AG09309 (cell line): ENCODE measurements at regions not wholly inside any gene's neighbourhood (a gene's known extent, or its start where the extent isn't known, plus 50 kb on each side); places are given as distances from the start of the nearest gene placed in this dataset.
"Not testable (repeated sequence)": the region's sequence is repeated elsewhere in the genome, so short reads cannot be mapped to it uniquely, and the experiment has no call there.

ENCODE experiments used
- DNase-seq: peaks from one replicate; pipeline ENCODE4 v3.0.0-alpha.2; 2010; ENCODE audit warnings: low read depth
- H3K4me3 ChIP-seq: 2 replicates; pipeline ENCODE4 v1.5.1; 2011; ENCODE audit warnings: mild to moderate bottlenecking, low read depth, low read length, moderate library complexity; ENCODE audit not compliant: control insufficient read depth
- CTCF ChIP-seq: IDR thresholded peaks from 2 replicates; pipeline ENCODE4 v1.5.1; 2011; ENCODE audit warnings: mild to moderate bottlenecking, low read depth, low read length, inconsistent platforms; ENCODE audit not compliant: insufficient read depth, control insufficient read depth; ENCODE audit errors: missing control alignments

DNA sequence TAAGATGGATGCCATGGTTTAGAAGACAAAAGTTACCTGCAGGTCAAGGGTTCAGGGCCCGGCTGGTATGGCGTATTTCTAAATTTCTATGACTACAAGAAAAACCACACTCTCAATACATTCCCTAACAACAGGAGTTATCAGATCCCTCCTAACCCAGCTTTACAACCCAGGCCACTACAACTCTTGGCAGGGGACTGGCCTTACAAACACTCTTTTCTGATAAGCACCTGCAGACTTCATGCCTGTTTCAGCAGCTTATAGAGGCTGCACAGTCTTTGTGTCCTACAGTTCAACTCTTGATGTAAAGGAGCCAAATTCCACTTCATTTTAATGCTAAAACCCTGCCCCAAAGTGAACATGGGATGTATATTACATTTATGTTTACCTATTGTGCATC lies 461.4 kb downstream of the SIPA1L2 start:
- TF ChIP-seq CTCF: no peak
- H3K4me3 ChIP-seq: no peak overlapping the region
- DNase-seq: no peak

DNA sequence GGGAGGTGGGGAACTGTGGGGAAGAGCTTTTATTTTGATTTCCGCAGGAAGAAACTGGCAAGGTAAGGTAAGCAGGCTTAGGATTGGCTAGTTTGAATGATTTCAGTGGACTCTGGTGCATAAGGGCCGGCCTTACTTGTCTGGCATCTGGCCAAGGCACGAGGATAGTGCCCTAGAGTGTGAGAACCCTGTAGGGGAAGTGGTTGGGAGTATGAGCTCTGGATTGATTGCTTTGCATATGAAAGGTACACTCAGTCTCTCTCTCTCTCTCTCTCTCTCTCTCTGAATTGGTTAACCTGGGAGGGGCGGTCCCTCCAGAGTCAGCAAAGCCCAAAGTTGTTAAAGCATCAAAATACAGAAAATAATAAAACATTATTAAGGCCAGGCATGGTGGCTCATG lies 463.0 kb downstream of the SIPA1L2 start:
- TF ChIP-seq CTCF: no peak
- no peak for DNase-seq
- H3K4me3 ChIP-seq: no peak overlapping the region

- no peak overlapping the region for H3K4me3 ChIP-seq
- no peak for DNase-seq
- TF ChIP-seq CTCF: no peak
Measured at GRCh38 chr1:232164078-232164963, 465.6 kb downstream of the SIPA1L2 start.

- H3K4me3 ChIP-seq: no peak overlapping the region
- DNase-seq: no peak
- no peak for TF ChIP-seq CTCF
Measured at GRCh38 chr1:232163533-232163932, 466.4 kb downstream of the SIPA1L2 start.

DNA sequence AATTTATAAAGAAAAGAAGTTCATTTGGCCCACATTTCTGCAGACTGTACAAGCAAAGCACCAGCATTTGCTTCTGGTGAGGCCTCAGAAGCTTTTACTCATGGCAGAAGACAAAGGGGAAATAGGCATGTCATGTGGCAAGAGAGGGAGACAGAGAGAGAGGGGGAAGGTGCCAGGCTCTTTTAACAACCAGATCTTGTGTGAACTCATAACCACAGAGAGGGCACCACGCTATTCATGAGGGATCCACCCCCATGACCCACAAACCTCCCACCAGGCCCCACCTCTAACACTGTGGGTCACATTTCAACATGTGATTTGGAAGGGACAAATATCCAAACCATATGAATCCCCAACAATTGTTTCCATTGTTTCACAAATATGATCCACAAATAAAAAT lies 467.9 kb downstream of the SIPA1L2 start:
- DNase-seq: no peak
- no peak for TF ChIP-seq CTCF
- H3K4me3 ChIP-seq: no peak overlapping the region

GRCh38 chr1:232158558-232158957 lies 471.4 kb downstream of the SIPA1L2 start:
- DNase-seq, H3K4me3 ChIP-seq: not testable (repeated sequence)

DNA sequence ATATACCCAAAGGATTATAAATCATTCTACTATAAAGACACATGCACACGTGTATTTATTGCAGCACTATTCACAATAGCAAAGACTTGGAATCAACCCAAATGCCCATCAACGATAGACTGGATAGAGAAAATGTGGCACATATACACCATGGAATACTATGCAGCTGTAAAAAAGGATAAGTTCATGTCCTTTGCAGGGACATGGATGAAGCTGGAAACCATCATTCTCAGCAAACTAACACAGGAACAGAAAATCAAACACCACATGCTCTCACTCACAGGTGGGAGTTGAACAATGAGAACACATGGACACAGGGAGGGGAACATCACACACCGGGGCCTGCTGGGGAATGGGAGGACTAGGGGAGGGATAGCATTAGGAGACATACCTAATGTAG lies 473.9 kb downstream of the SIPA1L2 start:
- not testable (repeated sequence) for H3K4me3 ChIP-seq, DNase-seq

DNA sequence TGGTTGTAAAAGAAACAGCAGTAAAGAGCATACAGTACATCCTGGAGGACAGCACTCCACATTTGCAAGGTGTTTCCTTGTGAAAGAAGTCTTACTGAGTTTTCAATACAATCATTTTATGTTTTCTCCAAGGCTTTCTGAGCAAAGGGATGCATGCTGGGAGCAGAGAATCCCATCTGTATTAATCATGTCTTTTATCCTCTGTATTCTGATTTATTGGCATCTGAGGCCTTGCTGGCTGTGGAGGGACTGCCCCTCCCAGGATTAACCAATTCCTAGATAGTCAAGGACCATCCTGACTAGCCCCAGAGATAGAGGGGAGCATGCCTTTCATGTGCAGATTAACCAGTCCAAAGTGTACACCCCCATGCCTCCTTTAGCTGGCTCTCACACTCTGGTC lies 476.3 kb downstream of the SIPA1L2 start:
- no peak for TF ChIP-seq CTCF
- DNase-seq: no peak
- no peak overlapping the region for H3K4me3 ChIP-seq
